Astrocyte of the spinal cord (primary cell): ENCODE measurements at regions not wholly inside any gene's neighbourhood (a gene's known extent, or its start where the extent isn't known, plus 50 kb on each side); places are given as distances from the start of the nearest gene placed in this dataset.

Source experiments
- DNase-seq: peaks from one replicate; pipeline ENCODE4 v3.0.0; 2011; ENCODE audit warnings: low read depth, low spot score
- H3K4me3 ChIP-seq: 2 replicates; pipeline ENCODE4 v1.5.1; 2011; ENCODE audit warnings: low read depth, mild to moderate bottlenecking, low read length, moderate library complexity
- CTCF ChIP-seq: IDR thresholded peaks from 2 replicates; pipeline ENCODE4 v1.5.1; 2012; ENCODE audit warnings: low read depth, mild to moderate bottlenecking, low read length, inconsistent platforms
- in situ Hi-C: cut with HindIII; loops from 2 replicates; pipeline ENCODE4 v1.10.0; 2017; ENCODE audit warnings: low sequenced_read_pairs

- in situ Hi-C loops: no loop called here
- H3K4me3 ChIP-seq: no peak overlapping the region
- TF ChIP-seq CTCF: no peak
- DNase-seq: no peak
Measured at GRCh38 chr2:34604164-34604563, 1005.1 kb upstream of the FAM98A start.

GRCh38 chr2:34602262-34602661, 1003.2 kb upstream of the FAM98A start:
- in situ Hi-C loops: no loop called here
- H3K4me3 ChIP-seq: no peak overlapping the region
- TF ChIP-seq CTCF: no peak
- no peak for DNase-seq

- in situ Hi-C loops: no loop called here
- no peak overlapping the region for H3K4me3 ChIP-seq
- TF ChIP-seq CTCF: no peak
- no peak for DNase-seq
Measured at GRCh38 chr2:34601561-34601960, 1002.5 kb upstream of the FAM98A start.

GRCh38 chr2:34578641-34579040, 979.5 kb upstream of the FAM98A start:
- H3K4me3 ChIP-seq: no peak overlapping the region
- in situ Hi-C loops: no loop called here
- DNase-seq: no peak
- no peak for TF ChIP-seq CTCF

DNA sequence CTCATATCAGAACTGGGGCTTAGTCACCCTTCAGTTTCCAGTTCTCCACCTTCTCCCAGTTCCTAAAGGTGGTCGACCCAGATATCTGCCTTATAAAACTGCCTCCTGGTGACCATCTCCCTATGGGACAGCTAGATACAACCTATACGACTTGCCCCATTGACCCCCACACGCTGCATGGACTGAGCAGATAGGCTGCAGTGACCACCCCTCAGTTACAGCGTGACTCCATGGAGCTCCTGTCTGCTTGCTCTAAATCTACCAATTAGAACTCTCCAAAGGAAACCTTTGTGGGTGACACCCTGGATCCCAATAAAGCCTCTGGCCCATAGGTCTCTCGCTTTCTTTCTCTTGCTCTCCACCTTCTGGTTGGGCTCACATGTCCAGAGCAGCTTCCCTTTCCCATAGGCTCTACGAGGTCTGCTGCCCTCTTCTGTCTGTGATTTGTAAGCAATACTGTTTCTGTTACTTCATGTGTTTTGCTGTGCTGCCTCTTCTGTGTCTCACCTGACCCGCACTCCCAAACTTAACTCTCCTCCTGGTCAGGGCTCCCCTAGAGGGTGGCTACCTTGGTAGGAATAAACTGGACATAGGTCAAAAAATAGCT, 971.3 kb upstream of the FAM98A start:
- H3K4me3 ChIP-seq: no peak overlapping the region
- DNase-seq: no peak
- no peak for TF ChIP-seq CTCF
- in situ Hi-C loops: no loop called here

DNA sequence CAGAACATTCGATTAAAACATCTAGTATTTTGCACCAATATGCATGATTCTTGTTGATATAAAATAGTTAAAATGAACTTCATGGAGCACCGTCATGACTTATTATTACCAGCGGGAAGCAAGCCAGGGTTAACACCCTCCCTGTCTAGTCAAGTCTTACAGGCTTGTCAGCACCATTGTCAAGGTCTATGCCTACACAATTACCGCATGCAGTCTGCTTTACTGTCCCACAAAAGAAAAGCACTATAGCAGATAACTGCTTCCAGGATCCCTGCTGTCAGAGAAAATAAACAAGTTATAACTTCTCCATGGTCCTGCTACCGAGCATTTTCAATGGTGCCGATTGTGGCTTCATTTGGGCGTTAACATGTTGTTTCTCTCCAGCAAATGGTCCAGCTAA, 968.0 kb upstream of the FAM98A start:
- DNase-seq: no peak
- TF ChIP-seq CTCF: no peak

GRCh38 chr2:34552337-34552736, 953.2 kb upstream of the FAM98A start:
- no peak for TF ChIP-seq CTCF
- no peak for DNase-seq
- no peak overlapping the region for H3K4me3 ChIP-seq
- in situ Hi-C loops: no loop called here

More for the DNA sequence above, 968.0 kb upstream of the FAM98A start:
- in situ Hi-C loops: no loop called here
- H3K4me3 ChIP-seq: no peak overlapping the region
